ENCODE measurements at regions not wholly inside any gene's neighbourhood (a gene's known extent, or its start where the extent isn't known, plus 50 kb on each side); places are given as distances from the start of the nearest gene placed in this dataset.
"Not testable (repeated sequence)": the region's sequence is repeated elsewhere in the genome, so short reads cannot be mapped to it uniquely, and the experiment has no call there.

GRCh38 chr1:157407917-157408525 lies 144.3 kb downstream of the FCRL5 start:
- DNase-seq = no peak

- DNase-seq = no peak
Observed at GRCh38 chr1:157407367-157407766, 144.9 kb downstream of the FCRL5 start.

- DNase-seq = no peak
Observed at GRCh38 chr1:157405662-157406061, 146.7 kb downstream of the FCRL5 start.

- no peak for DNase-seq
Observed at GRCh38 chr1:157404614-157405013, 147.7 kb downstream of the FCRL5 start.

- DNase-seq = no peak
Observed at GRCh38 chr1:157404063-157404501, 148.2 kb downstream of the FCRL5 start.

GRCh38 chr1:157403608-157404007 lies 148.7 kb downstream of the FCRL5 start:
- DNase-seq = no peak

- no peak for DNase-seq
Observed at GRCh38 chr1:157403203-157403602, 149.1 kb downstream of the FCRL5 start.

GRCh38 chr1:157400766-157401165 lies 151.5 kb downstream of the FCRL5 start:
- DNase-seq = no peak

GRCh38 chr1:157399984-157400382 lies 152.3 kb downstream of the FCRL5 start:
- DNase-seq = peak; percentile 23

GRCh38 chr1:157399343-157399983 lies 152.9 kb downstream of the FCRL5 start:
- DNase-seq = no peak

- no peak for DNase-seq
Observed at GRCh38 chr1:157390651-157391050, 161.7 kb downstream of the FCRL5 start.

GRCh38 chr1:157388057-157388456 lies 164.3 kb downstream of the FCRL5 start:
- no peak for DNase-seq

- DNase-seq = no peak
Observed at GRCh38 chr1:157384258-157384657, 168.1 kb downstream of the FCRL5 start.

GRCh38 chr1:157382351-157382750 lies 170.0 kb downstream of the FCRL5 start:
- DNase-seq = no peak

GRCh38 chr1:157380523-157380922 lies 171.8 kb downstream of the FCRL5 start:
- no peak for DNase-seq

- DNase-seq = peak; percentile 39
Observed at GRCh38 chr1:157377280-157377713, 175.0 kb downstream of the FCRL5 start.

GRCh38 chr1:157376681-157377080 lies 175.6 kb downstream of the FCRL5 start:
- DNase-seq = no peak

GRCh38 chr1:157372311-157372710 lies 180.0 kb downstream of the FCRL5 start:
- not testable (repeated sequence) for DNase-seq

- no peak for DNase-seq
Observed at GRCh38 chr1:157371826-157372225, 180.5 kb downstream of the FCRL5 start.

GRCh38 chr1:157371221-157371620 lies 181.1 kb downstream of the FCRL5 start:
- no peak for DNase-seq

GRCh38 chr1:157370698-157371097 lies 181.6 kb downstream of the FCRL5 start:
- DNase-seq = no peak

- DNase-seq = peak; percentile 63
Observed at GRCh38 chr1:157369808-157370521, 182.3 kb downstream of the FCRL5 start.

GRCh38 chr1:157368941-157369340 lies 183.4 kb downstream of the FCRL5 start:
- DNase-seq = not testable (repeated sequence)

GRCh38 chr1:157368363-157368762 lies 184.0 kb downstream of the FCRL5 start:
- DNase-seq = no peak

All from activated CD4-positive, alpha-beta T cell treated with anti-CD3 and anti-CD28 coated beads, Interleukin-10, Interleukin-2, amounts not matched to agents 100 ng/mL and 50 ng/mL, durations not matched to agents 16 hours and 8 hours (primary cell).